WTC11 (cell line): ENCODE measurements at regions not wholly inside any gene's neighbourhood (a gene's known extent, or its start where the extent isn't known, plus 50 kb on each side); places are given as distances from the start of the nearest gene placed in this dataset.

ENCODE experiments used
- CTCF ChIP-seq: fragments of 200-600 bp; IDR thresholded peaks from 2 replicates; pipeline ENCODE4 v1.8.0; 2022; ENCODE audit warnings: antibody characterized with exemption
- TEAD4 ChIP-seq: sonication (generic); formaldehyde crosslinking; IDR thresholded peaks from 2 replicates; pipeline ENCODE4 v1.8.0; 2022; ENCODE audit warnings: mild to moderate bottlenecking, missing genetic modification reagents

GRCh38 chr5:56511326-56511841 lies 278.3 kb upstream of the ANKRD55 start:
- no peak for TF ChIP-seq CTCF
- no peak for TF ChIP-seq TEAD4 (CRISPR knock-in tag)
